ENCODE measurements at regions not wholly inside any gene's neighbourhood (a gene's known extent, or its start where the extent isn't known, plus 50 kb on each side); places are given as distances from the start of the nearest gene placed in this dataset.

GRCh38 chr3:88452228-88452627 lies 302.5 kb downstream of the C3orf38 start:
- TF ChIP-seq CTCF (IDR thresholded peaks at IDR 0.05): no peak
- TF ChIP-seq POLR2A (IDR thresholded peaks at IDR 0.05): no peak
- no peak for TF ChIP-seq EP300 (IDR thresholded peaks at IDR 0.05)

Measured in upper lobe of left lung (tissue), 4 donors.